ENCODE measurements at regions not wholly inside any gene's neighbourhood (a gene's known extent, or its start where the extent isn't known, plus 50 kb on each side); places are given as distances from the start of the nearest gene placed in this dataset.

GRCh38 chr10:2445370-2445769, 622.0 kb upstream of the PFKP start:
- no peak overlapping the region for H3K27ac Mint-ChIP-seq
- ATAC-seq: no peak
- H3K36me3 Mint-ChIP-seq: peaks cover 5% of the 10 kb centered on the region; the same call in 1 of the 2 replicates

GRCh38 chr10:2439983-2440382, 627.4 kb upstream of the PFKP start:
- 0 out of 2 replicates have a peak, but pooled peaks cover 4% of the 10 kb centered on the region for H3K4me1 Mint-ChIP-seq
- ATAC-seq: no peak
- ChIA-PET POLR2A (no interaction called here), CTCF (no interaction called here)
- peaks cover 6% of the 10 kb centered on the region for H3K36me3 Mint-ChIP-seq
- no peak for DNase-seq (ENCODE audit: low spot score)
- H3K9me3 Mint-ChIP-seq: peaks cover 6% of the 10 kb centered on the region
- no peaks in the 10 kb centered on the region for H3K27me3 Mint-ChIP-seq (ENCODE audit: low read depth)
- no peak overlapping the region for H3K27ac Mint-ChIP-seq
- TF ChIP-seq ZNF232 (CRISPR knock-in tag; IDR thresholded peaks at IDR 0.05) (no peak), ATF3 (CRISPR knock-in tag; conservative IDR thresholded peaks at IDR 0.05) (no peak), FOXP4 (CRISPR knock-in tag; IDR thresholded peaks at IDR 0.05) (no peak), ZBTB43 (CRISPR knock-in tag; IDR thresholded peaks at IDR 0.05) (no peak), ARID4B (CRISPR knock-in tag; IDR thresholded peaks at IDR 0.05; ENCODE audit: borderline replicate concordance) (no peak)
- H3K4me3 Mint-ChIP-seq: no peak overlapping the region

More at GRCh38 chr10:2445370-2445769, 622.0 kb upstream of the PFKP start:
- H3K9me3 Mint-ChIP-seq: peaks cover 8% of the 10 kb centered on the region; the same call in 1 of the 2 replicates
- H3K27me3 Mint-ChIP-seq (ENCODE audit: low read depth): no peaks in the 10 kb centered on the region
- no peak for TF ChIP-seq FOXP1 (CRISPR knock-in tag; IDR thresholded peaks at IDR 0.05; ENCODE audit: borderline replicate concordance)
- no peak for TF ChIP-seq CTCF (IDR thresholded peaks at IDR 0.05)
- TF ChIP-seq PRRX2 (CRISPR knock-in tag; IDR thresholded peaks at IDR 0.05): no peak
- no peak for TF ChIP-seq HMGA2 (CRISPR knock-in tag; IDR thresholded peaks at IDR 0.05)
- TF ChIP-seq E2F1 (CRISPR knock-in tag; IDR thresholded peaks at IDR 0.05): no peak
- TF ChIP-seq ZNF396 (CRISPR knock-in tag; IDR thresholded peaks at IDR 0.05; ENCODE audit: borderline replicate concordance): no peak
- no peak overlapping the region for H3K4me3 Mint-ChIP-seq
- ChIA-PET CTCF (no interaction called here), POLR2A (no interaction called here)
- H3K4me1 Mint-ChIP-seq: no peaks in the 10 kb centered on the region
- no peak for DNase-seq (ENCODE audit: low spot score)
